Smooth muscle cell (in vitro differentiated cells): ENCODE measurements at regions not wholly inside any gene's neighbourhood (a gene's known extent, or its start where the extent isn't known, plus 50 kb on each side); places are given as distances from the start of the nearest gene placed in this dataset.

Experiments used
- DNase-seq: peaks from one replicate; lab custom pipeline; 2025; ENCODE audit not compliant: unreplicated experiment; lab: John Stamatoyannopoulos, UW
- H2AFZ ChIP-seq: fragments of 200-600 bp; sonication (generic); 2 replicates; pipeline ENCODE4 v1.6.0; 2016; ENCODE audit warnings: antibody characterized with exemption, low read depth, mild to moderate bottlenecking
- H3F3A ChIP-seq: fragments of 200-600 bp; sonication (generic); 2 replicates; pipeline ENCODE4 v1.6.0; 2017; ENCODE audit warnings: antibody characterized with exemption, low read depth
- H3K27ac ChIP-seq: fragments of 200-600 bp; sonication (generic); 2 replicates; pipeline ENCODE4 v1.5.1; 2016; ENCODE audit warnings: low read depth, mild to moderate bottlenecking
- H3K27me3 ChIP-seq: fragments of 200-600 bp; sonication (generic); 2 replicates; pipeline ENCODE4 v1.6.1; 2016; ENCODE audit warnings: low read depth, mild to moderate bottlenecking
- H3K36me3 ChIP-seq: fragments of 200-600 bp; sonication (generic); 2 replicates; pipeline ENCODE4 v1.5.1; 2016; ENCODE audit warnings: low read depth
- H3K4me1 ChIP-seq: fragments of 200-600 bp; sonication (generic); 2 replicates; pipeline ENCODE4 v1.5.1; 2016; ENCODE audit warnings: low read depth
- H3K4me2 ChIP-seq: fragments of 200-600 bp; sonication (generic); 2 replicates; pipeline ENCODE4 v1.6.0; 2016; ENCODE audit warnings: mild to moderate bottlenecking
- H3K4me3 ChIP-seq: fragments of 200-600 bp; sonication (generic); 2 replicates; pipeline ENCODE4 v1.5.1; 2016; ENCODE audit warnings: mild to moderate bottlenecking
- H3K79me2 ChIP-seq: fragments of 200-600 bp; sonication (generic); 2 replicates; pipeline ENCODE4 v1.6.0; 2016; ENCODE audit warnings: low read depth, mild to moderate bottlenecking
- H3K9ac ChIP-seq: fragments of 200-600 bp; sonication (generic); 2 replicates; pipeline ENCODE4 v1.6.0; 2016; ENCODE audit warnings: low read depth
- H3K9me3 ChIP-seq: fragments of 200-600 bp; sonication (generic); replicated peaks from 2 replicates; pipeline ENCODE4 v1.5.1; 2016; ENCODE audit warnings: low read depth
- H4K20me1 ChIP-seq: fragments of 200-600 bp; sonication (generic); 2 replicates; pipeline ENCODE4 v1.6.0; 2016; ENCODE audit warnings: low read depth
- WGBS: methylation state at CpG from one replicate; pipeline ENCODE4 v1.1.7; 2016; ENCODE audit warnings: low lambda C conversion rate; 5-methylcytosine and 5-hydroxymethylcytosine counted together
- TF ChIP-seq, protein P1 (sequence below): fragments of 200-600 bp; sonication (generic); IDR thresholded peaks from 2 replicates; pipeline ENCODE4 v1.5.1; 2017; ENCODE audit warnings: borderline replicate concordance, mild to moderate bottlenecking, antibody characterized with exemption; ENCODE audit not compliant: insufficient read depth, poor library complexity, severe bottlenecking

DNA sequence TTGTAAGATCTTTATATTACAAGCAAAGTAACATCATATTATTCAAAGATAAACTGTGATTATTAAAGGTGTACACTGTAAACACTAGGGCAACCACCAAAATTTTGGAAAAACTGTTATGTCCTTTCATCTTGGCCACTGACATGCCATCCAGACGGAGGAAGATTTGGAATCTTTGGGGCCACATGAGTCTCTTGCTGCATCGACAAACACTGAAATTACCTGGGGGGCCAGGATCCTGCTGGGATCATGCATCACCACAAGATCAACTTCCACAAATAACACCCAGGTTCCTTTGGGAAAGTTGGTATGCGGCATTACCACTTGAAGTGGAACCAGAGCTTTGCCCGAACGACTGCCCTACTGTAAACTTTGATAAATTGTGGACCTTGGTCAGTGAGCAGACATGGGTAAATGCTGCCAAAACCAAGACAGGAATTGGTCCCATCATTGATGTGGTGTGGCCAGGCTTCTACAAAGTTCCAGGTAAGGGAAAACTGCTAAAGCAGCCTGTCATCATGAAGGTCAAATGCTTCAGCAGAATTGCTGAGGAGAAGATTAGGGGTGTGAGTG lies 110.6 kb upstream of the UXS1 start:
- Histone ChIP-seq H3K27me3 (no peaks in the 10 kb centered on the region), H3K4me1 (no peaks in the 10 kb centered on the region), H3F3A (no peaks in the 10 kb centered on the region), H4K20me1 (no peaks in the 10 kb centered on the region), H3K36me3 (no peaks in the 10 kb centered on the region), H2AFZ (no peak overlapping the region), H3K27ac (no peak overlapping the region), H3K79me2 (no peaks in the 10 kb centered on the region), H3K4me3 (no peak overlapping the region), H3K9me3 (no peaks in the 10 kb centered on the region), H3K9ac (no peak overlapping the region), H3K4me2 (no peak overlapping the region)
- TF ChIP-seq, protein P1, sequence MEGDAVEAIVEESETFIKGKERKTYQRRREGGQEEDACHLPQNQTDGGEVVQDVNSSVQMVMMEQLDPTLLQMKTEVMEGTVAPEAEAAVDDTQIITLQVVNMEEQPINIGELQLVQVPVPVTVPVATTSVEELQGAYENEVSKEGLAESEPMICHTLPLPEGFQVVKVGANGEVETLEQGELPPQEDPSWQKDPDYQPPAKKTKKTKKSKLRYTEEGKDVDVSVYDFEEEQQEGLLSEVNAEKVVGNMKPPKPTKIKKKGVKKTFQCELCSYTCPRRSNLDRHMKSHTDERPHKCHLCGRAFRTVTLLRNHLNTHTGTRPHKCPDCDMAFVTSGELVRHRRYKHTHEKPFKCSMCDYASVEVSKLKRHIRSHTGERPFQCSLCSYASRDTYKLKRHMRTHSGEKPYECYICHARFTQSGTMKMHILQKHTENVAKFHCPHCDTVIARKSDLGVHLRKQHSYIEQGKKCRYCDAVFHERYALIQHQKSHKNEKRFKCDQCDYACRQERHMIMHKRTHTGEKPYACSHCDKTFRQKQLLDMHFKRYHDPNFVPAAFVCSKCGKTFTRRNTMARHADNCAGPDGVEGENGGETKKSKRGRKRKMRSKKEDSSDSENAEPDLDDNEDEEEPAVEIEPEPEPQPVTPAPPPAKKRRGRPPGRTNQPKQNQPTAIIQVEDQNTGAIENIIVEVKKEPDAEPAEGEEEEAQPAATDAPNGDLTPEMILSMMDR = no peak
- 84% methylated on average over 5 of the region's 5 CpGs for WGBS
- DNase-seq = no peak

DNA sequence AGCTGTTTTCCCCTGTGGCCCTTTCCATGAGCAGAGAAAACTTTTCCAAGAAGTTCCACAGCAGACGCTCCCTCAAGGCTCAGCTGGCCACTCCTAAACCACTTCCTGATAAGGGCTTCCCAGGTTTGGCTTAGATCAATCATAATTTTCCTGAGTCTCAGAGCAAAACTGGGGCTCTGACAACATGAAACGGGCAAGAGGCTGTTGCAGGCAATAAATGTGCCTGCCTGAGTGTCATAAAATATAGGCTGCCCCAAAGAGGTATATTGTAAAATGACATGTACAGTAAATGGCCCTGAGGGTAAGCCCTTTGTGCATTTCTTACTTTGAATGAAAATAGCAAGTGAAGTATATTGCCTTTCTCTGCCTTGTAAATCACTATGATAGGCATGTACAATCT lies 105.6 kb upstream of the UXS1 start:
- DNase-seq = no peak
- Histone ChIP-seq H3K36me3 (no peaks in the 10 kb centered on the region), H3K27me3 (no peaks in the 10 kb centered on the region), H4K20me1 (no peaks in the 10 kb centered on the region), H3K27ac (no peak overlapping the region), H2AFZ (no peak overlapping the region), H3K9ac (no peak overlapping the region), H3K4me1 (no peaks in the 10 kb centered on the region), H3K79me2 (no peaks in the 10 kb centered on the region), H3F3A (no peaks in the 10 kb centered on the region), H3K4me2 (no peak overlapping the region), H3K4me3 (no peak overlapping the region), H3K9me3 (no peaks in the 10 kb centered on the region)
- TF ChIP-seq, protein P1 = no peak
- WGBS = 77% methylated on average over 2 of the region's 2 CpGs

GRCh38 chr2:106296182-106296815 lies 102.2 kb upstream of the UXS1 start:
- Histone ChIP-seq H4K20me1 (no peaks in the 10 kb centered on the region), H3K4me2 (no peak overlapping the region), H3K4me1 (no peaks in the 10 kb centered on the region), H3K9ac (no peak overlapping the region), H3K36me3 (no peaks in the 10 kb centered on the region), H3K79me2 (no peaks in the 10 kb centered on the region), H3K4me3 (no peak overlapping the region), H3K27me3 (peaks cover 5% of the 10 kb centered on the region), H3K9me3 (no peaks in the 10 kb centered on the region), H3K27ac (no peak overlapping the region), H2AFZ (no peak overlapping the region), H3F3A (no peaks in the 10 kb centered on the region)
- WGBS = 85% methylated on average over 8 of the region's 8 CpGs
- TF ChIP-seq, protein P1 = no peak
- DNase-seq = no peak

GRCh38 chr2:106294182-106294581 lies 100.1 kb upstream of the UXS1 start:
- H3K4me1 ChIP-seq = no peaks in the 10 kb centered on the region

More at GRCh38 chr2:106294182-106294581, 100.1 kb upstream of the UXS1 start:
- H3K9me3 ChIP-seq = no peaks in the 10 kb centered on the region
- DNase-seq = no peak
- no peak overlapping the region for H3K4me3 ChIP-seq
- H3F3A ChIP-seq = no peaks in the 10 kb centered on the region
- no peaks in the 10 kb centered on the region for H4K20me1 ChIP-seq
- WGBS = 86% methylated on average over 1 of the region's 1 CpG
- no peaks in the 10 kb centered on the region for H3K79me2 ChIP-seq
- no peak overlapping the region for H3K9ac ChIP-seq
- TF ChIP-seq, protein P1 = no peak
- no peaks in the 10 kb centered on the region for H3K36me3 ChIP-seq
- H3K27ac ChIP-seq = no peak overlapping the region
- H3K4me2 ChIP-seq = no peak overlapping the region
- peaks cover 5% of the 10 kb centered on the region for H3K27me3 ChIP-seq
- no peak overlapping the region for H2AFZ ChIP-seq
